ENCODE measurements at regions not wholly inside any gene's neighbourhood (a gene's known extent, or its start where the extent isn't known, plus 50 kb on each side); places are given as distances from the start of the nearest gene placed in this dataset.

- FAIRE-seq, result no peak
- no peak for TF ChIP-seq TAF1 (IDR thresholded peaks at IDR 0.05; ENCODE audit: low read depth, low read length)
- no peak for TF ChIP-seq POLR2A (IDR thresholded peaks at IDR 0.05; ENCODE audit: low read depth, low read length)
- no peak for TF ChIP-seq PAX5 (IDR thresholded peaks at IDR 0.05; ENCODE audit: insufficient read depth, low read length, severe bottlenecking)
- no peak for TF ChIP-seq POU2F2 (IDR thresholded peaks at IDR 0.05; ENCODE audit: low read depth, low read length)
- TF ChIP-seq SPI1 (IDR thresholded peaks at IDR 0.05; ENCODE audit: low read depth, low read length), result no peak
- TF ChIP-seq POLR2AphosphoS5 (IDR thresholded peaks at IDR 0.05; ENCODE audit: low read depth, low read length), result no peak
- DNase-seq (ENCODE audit: insufficient read length, low spot score), result no peak
Measured at GRCh38 chr20:60518022-60518421, 559.8 kb downstream of the CDH26 start.

GRCh38 chr20:60525397-60525796 is 567.2 kb downstream of the CDH26 start:
- FAIRE-seq (no peak), DNase-seq (ENCODE audit: insufficient read length, low spot score) (no peak)
- TF ChIP-seq PAX5 (IDR thresholded peaks at IDR 0.05; ENCODE audit: insufficient read depth, low read length, severe bottlenecking) (no peak), POLR2A (IDR thresholded peaks at IDR 0.05; ENCODE audit: low read depth, low read length) (no peak), TAF1 (IDR thresholded peaks at IDR 0.05; ENCODE audit: low read depth, low read length) (no peak), POU2F2 (IDR thresholded peaks at IDR 0.05; ENCODE audit: low read depth, low read length) (no peak), POLR2AphosphoS5 (IDR thresholded peaks at IDR 0.05; ENCODE audit: low read depth, low read length) (no peak), SPI1 (IDR thresholded peaks at IDR 0.05; ENCODE audit: low read depth, low read length) (no peak)

- DNase-seq (ENCODE audit: insufficient read length, low spot score), result no peak
- TF ChIP-seq SPI1 (IDR thresholded peaks at IDR 0.05; ENCODE audit: low read depth, low read length), result no peak
- TF ChIP-seq POU2F2 (IDR thresholded peaks at IDR 0.05; ENCODE audit: low read depth, low read length), result no peak
- TF ChIP-seq POLR2A (IDR thresholded peaks at IDR 0.05; ENCODE audit: low read depth, low read length), result no peak
- no peak for TF ChIP-seq POLR2AphosphoS5 (IDR thresholded peaks at IDR 0.05; ENCODE audit: low read depth, low read length)
- TF ChIP-seq TAF1 (IDR thresholded peaks at IDR 0.05; ENCODE audit: low read depth, low read length), result no peak
- TF ChIP-seq PAX5 (IDR thresholded peaks at IDR 0.05; ENCODE audit: insufficient read depth, low read length, severe bottlenecking), result no peak
- no peak for FAIRE-seq
Measured at GRCh38 chr20:60527656-60528055, 569.4 kb downstream of the CDH26 start.

GRCh38 chr20:60528141-60528540 is 569.9 kb downstream of the CDH26 start:
- TF ChIP-seq POLR2AphosphoS5 (IDR thresholded peaks at IDR 0.05; ENCODE audit: low read depth, low read length) (no peak), PAX5 (IDR thresholded peaks at IDR 0.05; ENCODE audit: insufficient read depth, low read length, severe bottlenecking) (no peak), POU2F2 (IDR thresholded peaks at IDR 0.05; ENCODE audit: low read depth, low read length) (no peak), SPI1 (IDR thresholded peaks at IDR 0.05; ENCODE audit: low read depth, low read length) (no peak), POLR2A (IDR thresholded peaks at IDR 0.05; ENCODE audit: low read depth, low read length) (no peak), TAF1 (IDR thresholded peaks at IDR 0.05; ENCODE audit: low read depth, low read length) (no peak)
- FAIRE-seq, result no peak
- no peak for DNase-seq (ENCODE audit: insufficient read length, low spot score)

- DNase-seq (ENCODE audit: insufficient read length, low spot score), result no peak
- FAIRE-seq, result no peak
- no peak for TF ChIP-seq POLR2A (IDR thresholded peaks at IDR 0.05; ENCODE audit: low read depth, low read length)
- TF ChIP-seq PAX5 (IDR thresholded peaks at IDR 0.05; ENCODE audit: insufficient read depth, low read length, severe bottlenecking), result no peak
- no peak for TF ChIP-seq SPI1 (IDR thresholded peaks at IDR 0.05; ENCODE audit: low read depth, low read length)
- TF ChIP-seq POLR2AphosphoS5 (IDR thresholded peaks at IDR 0.05; ENCODE audit: low read depth, low read length), result no peak
- TF ChIP-seq TAF1 (IDR thresholded peaks at IDR 0.05; ENCODE audit: low read depth, low read length), result no peak
- no peak for TF ChIP-seq POU2F2 (IDR thresholded peaks at IDR 0.05; ENCODE audit: low read depth, low read length)
Measured at GRCh38 chr20:60529149-60529548, 570.9 kb downstream of the CDH26 start.

GRCh38 chr20:60535211-60535610 is 577.0 kb downstream of the CDH26 start:
- DNase-seq (ENCODE audit: insufficient read length, low spot score) (no peak), FAIRE-seq (no peak)
- TF ChIP-seq SPI1 (IDR thresholded peaks at IDR 0.05; ENCODE audit: low read depth, low read length) (no peak), POLR2A (IDR thresholded peaks at IDR 0.05; ENCODE audit: low read depth, low read length) (no peak)

- no peak for TF ChIP-seq PAX5 (IDR thresholded peaks at IDR 0.05; ENCODE audit: insufficient read depth, low read length, severe bottlenecking)
- TF ChIP-seq POLR2A (IDR thresholded peaks at IDR 0.05; ENCODE audit: low read depth, low read length), result no peak
- no peak for TF ChIP-seq TAF1 (IDR thresholded peaks at IDR 0.05; ENCODE audit: low read depth, low read length)
- no peak for TF ChIP-seq POU2F2 (IDR thresholded peaks at IDR 0.05; ENCODE audit: low read depth, low read length)
- no peak for TF ChIP-seq POLR2AphosphoS5 (IDR thresholded peaks at IDR 0.05; ENCODE audit: low read depth, low read length)
- no peak for TF ChIP-seq SPI1 (IDR thresholded peaks at IDR 0.05; ENCODE audit: low read depth, low read length)
- DNase-seq (ENCODE audit: insufficient read length, low spot score) (no peak), FAIRE-seq (no peak)
Measured at GRCh38 chr20:60540591-60540990, 582.4 kb downstream of the CDH26 start.

- no peak for TF ChIP-seq SPI1 (IDR thresholded peaks at IDR 0.05; ENCODE audit: low read depth, low read length)
- TF ChIP-seq PAX5 (IDR thresholded peaks at IDR 0.05; ENCODE audit: insufficient read depth, low read length, severe bottlenecking), result no peak
- TF ChIP-seq POLR2AphosphoS5 (IDR thresholded peaks at IDR 0.05; ENCODE audit: low read depth, low read length), result no peak
- no peak for TF ChIP-seq POU2F2 (IDR thresholded peaks at IDR 0.05; ENCODE audit: low read depth, low read length)
- TF ChIP-seq POLR2A (IDR thresholded peaks at IDR 0.05; ENCODE audit: low read depth, low read length), result no peak
- DNase-seq (ENCODE audit: insufficient read length, low spot score) (no peak), FAIRE-seq (no peak)
Measured at GRCh38 chr20:60541991-60542390, 583.8 kb downstream of the CDH26 start.

- TF ChIP-seq TAF1 (IDR thresholded peaks at IDR 0.05; ENCODE audit: low read depth, low read length) (no peak), PAX5 (IDR thresholded peaks at IDR 0.05; ENCODE audit: insufficient read depth, low read length, severe bottlenecking) (no peak), POU2F2 (IDR thresholded peaks at IDR 0.05; ENCODE audit: low read depth, low read length) (no peak), POLR2A (IDR thresholded peaks at IDR 0.05; ENCODE audit: low read depth, low read length) (no peak), SPI1 (IDR thresholded peaks at IDR 0.05; ENCODE audit: low read depth, low read length) (no peak), POLR2AphosphoS5 (IDR thresholded peaks at IDR 0.05; ENCODE audit: low read depth, low read length) (no peak)
- DNase-seq (ENCODE audit: insufficient read length, low spot score), result no peak
- FAIRE-seq, result no peak
Measured at GRCh38 chr20:60543598-60543997, 585.4 kb downstream of the CDH26 start.

GRCh38 chr20:60553095-60553494 is 594.9 kb downstream of the CDH26 start:
- DNase-seq (ENCODE audit: insufficient read length, low spot score), result no peak
- FAIRE-seq, result no peak
- TF ChIP-seq SPI1 (IDR thresholded peaks at IDR 0.05; ENCODE audit: low read depth, low read length), result no peak
- no peak for TF ChIP-seq POLR2A (IDR thresholded peaks at IDR 0.05; ENCODE audit: low read depth, low read length)
- no peak for TF ChIP-seq POLR2AphosphoS5 (IDR thresholded peaks at IDR 0.05; ENCODE audit: low read depth, low read length)
- TF ChIP-seq PAX5 (IDR thresholded peaks at IDR 0.05; ENCODE audit: insufficient read depth, low read length, severe bottlenecking), result no peak
- TF ChIP-seq TAF1 (IDR thresholded peaks at IDR 0.05; ENCODE audit: low read depth, low read length), result no peak
- no peak for TF ChIP-seq POU2F2 (IDR thresholded peaks at IDR 0.05; ENCODE audit: low read depth, low read length)

Data from GM12891 (cell line).